Esophagus squamous epithelium (tissue), 4 donors: ENCODE measurements at regions not wholly inside any gene's neighbourhood (a gene's known extent, or its start where the extent isn't known, plus 50 kb on each side); places are given as distances from the start of the nearest gene placed in this dataset.
A peak's percentile ranks its signal among the peaks of the same experiment; 100 is the strongest.

ENCODE experiments used
- POLR2A ChIP-seq, 4 donors: fragments of 450-650 bp; IDR thresholded peaks; one replicate each; pipeline ENCODE4 v1.6.1; 2017; ENCODE audit warnings: antibody characterized with exemption in 4 of 4, mild to moderate bottlenecking in 4 of 4, moderate library complexity in 3 of 4
- TF ChIP-seq, protein P1 (sequence below), 6 experiments: fragments of 450-650 bp in 4 of 6; fragments of 200-600 bp in 2 of 6; sonication (generic) in 2 of 6; IDR thresholded peaks; one replicate each; pipeline ENCODE4 v1.5.1; 2016 to 2019; ENCODE audit warnings: antibody characterized with exemption in 6 of 6, mild to moderate bottlenecking in 4 of 6, moderate library complexity in 4 of 6

DNA sequence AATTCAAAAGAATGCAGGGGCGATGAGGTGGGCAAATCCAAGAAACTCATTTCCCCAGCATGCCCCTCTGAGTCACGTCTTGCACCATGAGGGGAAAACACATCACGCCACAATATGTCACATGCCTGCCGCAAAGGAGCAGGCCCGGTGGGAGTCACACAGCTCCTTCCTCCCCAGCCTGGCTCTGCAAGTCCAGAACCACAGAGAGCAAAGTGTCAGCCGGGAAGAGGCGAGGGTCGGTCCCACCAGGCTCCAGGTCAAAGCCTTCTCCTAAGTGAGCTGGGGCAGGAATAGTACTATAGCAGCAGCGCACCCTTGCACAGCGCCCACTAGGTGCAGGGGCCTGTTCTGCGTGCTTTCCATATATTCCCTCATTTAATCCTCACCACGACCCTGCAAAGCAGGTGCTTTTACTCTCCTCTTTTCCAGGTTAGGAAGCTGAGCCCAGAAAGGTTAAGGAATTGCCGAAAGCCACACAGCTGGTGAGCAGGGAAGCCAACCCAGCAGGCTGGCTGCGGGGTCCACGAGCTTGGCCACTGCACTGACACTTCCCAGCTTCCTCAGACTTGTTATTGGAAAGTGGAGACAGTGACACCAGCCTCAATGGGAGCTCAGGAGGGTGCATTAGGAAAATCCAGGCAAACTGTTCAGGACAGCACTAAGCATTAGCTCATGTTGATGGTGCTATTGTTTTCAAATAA, 94.0 kb upstream of the ZMIZ1 start:
- TF ChIP-seq, protein P1, sequence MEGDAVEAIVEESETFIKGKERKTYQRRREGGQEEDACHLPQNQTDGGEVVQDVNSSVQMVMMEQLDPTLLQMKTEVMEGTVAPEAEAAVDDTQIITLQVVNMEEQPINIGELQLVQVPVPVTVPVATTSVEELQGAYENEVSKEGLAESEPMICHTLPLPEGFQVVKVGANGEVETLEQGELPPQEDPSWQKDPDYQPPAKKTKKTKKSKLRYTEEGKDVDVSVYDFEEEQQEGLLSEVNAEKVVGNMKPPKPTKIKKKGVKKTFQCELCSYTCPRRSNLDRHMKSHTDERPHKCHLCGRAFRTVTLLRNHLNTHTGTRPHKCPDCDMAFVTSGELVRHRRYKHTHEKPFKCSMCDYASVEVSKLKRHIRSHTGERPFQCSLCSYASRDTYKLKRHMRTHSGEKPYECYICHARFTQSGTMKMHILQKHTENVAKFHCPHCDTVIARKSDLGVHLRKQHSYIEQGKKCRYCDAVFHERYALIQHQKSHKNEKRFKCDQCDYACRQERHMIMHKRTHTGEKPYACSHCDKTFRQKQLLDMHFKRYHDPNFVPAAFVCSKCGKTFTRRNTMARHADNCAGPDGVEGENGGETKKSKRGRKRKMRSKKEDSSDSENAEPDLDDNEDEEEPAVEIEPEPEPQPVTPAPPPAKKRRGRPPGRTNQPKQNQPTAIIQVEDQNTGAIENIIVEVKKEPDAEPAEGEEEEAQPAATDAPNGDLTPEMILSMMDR (IDR thresholded peaks at IDR 0.05), result peak; percentile 19 to 71 (median 58)
- TF ChIP-seq POLR2A (IDR thresholded peaks at IDR 0.05), result peak in 1 of 4 donors; percentile 15
